ENCODE measurements at regions not wholly inside any gene's neighbourhood (a gene's known extent, or its start where the extent isn't known, plus 50 kb on each side); places are given as distances from the start of the nearest gene placed in this dataset.

GRCh38 chr2:133766164-133766832 lies 198.0 kb upstream of the NCKAP5 start:
- intact Hi-C loops (cut with micrococcal nuclease) = no loop called here

DNA sequence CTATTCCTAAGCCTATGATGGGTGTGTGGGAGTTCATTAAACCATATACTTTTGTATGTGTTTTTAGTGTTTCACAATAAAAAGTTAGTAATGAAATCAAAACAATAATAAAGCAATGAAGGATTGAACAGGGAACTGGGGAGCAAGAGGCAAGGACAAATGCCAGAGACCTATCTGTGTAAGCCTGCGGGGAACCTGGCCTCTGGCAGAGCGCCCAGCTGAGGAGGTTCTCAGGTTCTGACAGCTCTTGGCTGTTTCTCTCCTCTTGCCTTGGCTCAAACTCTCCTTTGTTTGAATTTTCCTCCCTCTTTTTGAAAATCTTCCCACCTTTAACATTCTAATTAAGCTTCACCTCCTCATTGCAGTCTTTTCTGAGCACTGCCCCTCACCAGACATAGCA lies 200.0 kb upstream of the NCKAP5 start:
- intact Hi-C loops (cut with micrococcal nuclease) = no loop called here

DNA sequence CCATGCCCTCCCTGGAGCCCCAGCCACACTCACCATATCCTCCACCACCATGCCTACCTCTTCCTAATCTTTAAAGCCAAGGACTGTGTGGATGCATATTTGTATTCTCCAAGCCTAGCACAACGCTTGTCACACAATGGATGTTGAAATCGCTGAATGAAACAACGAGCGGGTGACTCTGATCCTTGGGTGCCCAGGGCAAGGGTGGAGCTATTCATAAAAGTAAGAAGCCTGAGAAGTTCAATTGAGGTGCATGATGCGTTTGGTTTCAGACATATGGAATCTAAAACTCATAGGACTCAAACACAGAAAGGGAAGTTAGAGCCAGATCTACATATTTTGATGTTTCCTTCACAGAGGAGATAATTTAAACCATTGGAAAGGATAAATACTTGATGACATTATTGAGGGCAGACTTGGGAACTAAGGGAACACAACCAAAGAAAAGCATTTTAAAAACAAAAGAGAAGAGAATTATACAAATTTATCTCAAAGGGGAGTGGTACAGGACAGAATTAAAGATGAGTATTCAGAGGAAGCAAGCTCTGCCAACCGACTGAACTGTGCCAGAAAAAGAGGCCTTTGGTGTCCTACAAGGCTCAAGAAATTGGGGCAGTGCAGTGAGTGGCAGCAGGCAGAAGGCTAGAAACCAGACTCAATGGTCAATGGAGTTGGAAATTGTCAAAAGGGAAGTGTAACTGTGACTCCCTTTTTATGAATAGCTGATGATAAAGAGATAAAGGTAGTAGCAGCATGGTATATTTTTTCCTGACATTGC lies 200.6 kb upstream of the NCKAP5 start:
- intact Hi-C loops (cut with micrococcal nuclease) = no loop called here

DNA sequence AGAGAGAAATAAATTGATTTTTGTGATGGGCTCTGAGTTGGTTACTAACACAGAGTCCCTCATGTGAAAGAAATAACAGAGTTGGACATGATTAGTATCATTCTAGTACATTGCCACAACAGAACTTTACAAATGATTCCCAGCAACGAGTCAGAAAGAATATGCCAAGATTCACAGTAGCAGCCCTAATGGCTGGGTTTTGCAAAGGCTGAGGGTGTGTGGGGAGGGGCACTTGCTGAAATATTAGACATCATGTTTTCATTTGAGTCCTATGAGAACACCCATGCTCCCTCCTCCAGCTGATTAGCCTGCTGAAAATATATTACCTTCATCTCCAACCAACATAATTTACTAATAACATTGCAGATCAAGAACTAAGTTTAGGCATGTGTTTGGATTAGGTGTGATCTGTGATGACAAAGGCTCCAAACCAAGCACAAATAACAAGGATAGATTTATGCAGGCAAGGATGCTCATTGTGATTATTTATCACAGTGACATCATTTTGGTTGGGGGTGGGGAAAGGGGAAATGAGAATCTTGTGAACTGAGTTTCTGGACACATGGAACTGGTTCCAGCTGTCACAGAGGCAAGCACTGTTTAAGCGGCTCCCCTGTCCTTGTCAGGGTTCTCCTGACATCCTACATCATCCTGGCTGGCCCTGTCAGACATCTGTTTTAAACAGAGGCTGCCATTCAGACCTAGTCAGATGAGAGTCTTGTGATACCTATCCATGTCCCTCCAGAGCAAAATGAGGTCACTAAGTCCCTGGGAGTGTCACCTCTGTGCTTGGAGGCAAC lies 205.8 kb upstream of the NCKAP5 start:
- intact Hi-C loops (cut with micrococcal nuclease) = no loop called here

DNA sequence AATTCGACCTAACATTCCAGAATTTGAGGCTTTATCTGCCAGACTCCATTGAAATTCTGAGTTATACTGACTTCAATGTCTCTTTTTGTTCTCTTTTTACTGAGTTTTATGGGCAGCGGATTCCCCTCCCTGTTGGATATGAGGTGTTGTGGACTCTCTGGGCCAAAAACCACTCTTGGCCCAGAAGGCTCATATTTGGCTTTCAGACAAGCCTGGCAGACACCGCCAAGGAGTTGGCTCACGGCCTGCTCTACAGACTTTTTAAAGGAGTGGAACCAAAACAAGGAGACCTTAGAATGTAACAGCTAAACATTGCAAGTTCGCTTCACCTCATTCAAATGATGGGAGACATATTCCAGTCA lies 206.4 kb upstream of the NCKAP5 start:
- intact Hi-C loops (cut with micrococcal nuclease) = no loop called here

DNA sequence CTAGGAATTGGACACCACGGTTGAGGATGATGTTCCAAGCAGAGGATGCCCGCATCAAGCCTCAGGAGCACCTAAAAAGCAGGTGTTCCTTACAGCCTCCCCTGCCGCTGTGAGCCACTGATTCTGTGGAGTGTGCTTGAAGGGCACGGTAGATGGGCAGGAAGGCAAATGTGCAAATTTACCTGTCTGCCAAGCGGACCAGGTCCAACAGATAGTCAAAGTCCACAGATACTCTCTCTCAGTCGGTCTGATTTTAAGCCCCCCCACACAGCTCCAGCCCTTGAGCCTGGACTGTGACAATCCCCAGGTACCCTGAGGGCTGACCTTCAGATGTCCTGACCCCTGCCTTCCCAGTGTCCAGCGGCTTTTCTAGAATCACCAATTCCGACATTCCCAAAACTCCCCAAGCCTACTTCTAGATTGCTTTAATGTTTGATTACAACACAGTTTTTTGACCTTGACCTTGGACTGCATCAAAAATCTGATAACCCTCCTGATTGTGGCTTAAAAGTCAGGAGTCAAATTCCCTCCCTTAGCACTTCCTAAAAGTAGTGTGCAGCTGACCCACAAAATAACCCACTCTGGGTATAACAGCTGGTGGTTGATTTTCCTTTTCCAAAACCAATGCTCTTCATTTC lies 208.8 kb upstream of the NCKAP5 start:
- intact Hi-C loops (cut with micrococcal nuclease) = no loop called here

- intact Hi-C loops (cut with micrococcal nuclease) = no loop called here
Measured at GRCh38 chr2:133777574-133777960, 209.3 kb upstream of the NCKAP5 start.

DNA sequence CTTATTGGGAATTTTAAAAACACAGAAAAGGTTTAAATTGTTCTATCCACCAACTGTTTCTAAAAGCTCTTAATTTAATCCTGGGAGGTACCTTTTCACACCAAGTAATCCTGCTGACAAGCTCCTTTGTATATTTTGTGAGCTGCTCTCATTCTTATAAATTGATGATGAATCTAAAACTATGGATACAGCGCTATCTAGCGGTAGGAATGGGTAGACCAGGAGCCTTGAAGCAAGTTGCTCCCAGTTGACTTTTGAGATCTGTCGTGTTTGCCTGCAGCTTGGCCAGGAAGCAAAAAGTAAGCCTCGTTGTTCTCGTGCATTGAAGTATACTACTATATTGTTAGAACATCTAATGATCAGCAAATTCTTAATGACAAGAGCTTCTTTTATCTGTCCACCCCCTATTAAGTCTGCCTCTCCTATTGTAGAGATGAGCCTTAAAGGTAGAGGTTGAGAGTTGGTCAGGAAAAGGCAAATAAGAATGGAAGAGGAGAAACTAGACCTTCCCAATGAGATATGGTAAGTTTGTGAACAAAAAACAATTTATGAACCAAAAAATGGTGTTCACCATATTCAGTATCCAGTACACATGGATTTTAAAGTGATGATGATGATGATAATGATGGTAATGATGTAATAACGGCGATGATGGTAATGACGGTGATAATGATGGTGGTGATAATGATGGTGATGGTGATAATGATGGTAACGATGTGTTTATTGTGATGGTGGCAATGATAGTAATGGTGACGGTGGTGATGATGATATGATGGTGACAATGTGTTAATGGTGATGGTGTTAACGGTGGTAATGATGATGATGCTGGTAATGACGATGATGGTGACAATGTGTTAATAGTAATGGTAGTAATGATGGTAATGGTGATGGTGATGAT lies 212.1 kb upstream of the NCKAP5 start:
- intact Hi-C loops (cut with micrococcal nuclease) = loop anchor here (1.0 kb wide), 2 partner anchors 1233 to 1512 kb away; no protein-coding TSS in a partner anchor

GRCh38 chr2:133780997-133781513 lies 212.8 kb upstream of the NCKAP5 start:
- intact Hi-C loops (cut with micrococcal nuclease) = loop anchor here (1.0 kb wide), 2 partner anchors 1234 to 1513 kb away; no protein-coding TSS in a partner anchor

GRCh38 chr2:133787207-133787606 lies 218.9 kb upstream of the NCKAP5 start:
- intact Hi-C loops (cut with micrococcal nuclease) = no loop called here

GRCh38 chr2:133787651-133788050 lies 219.4 kb upstream of the NCKAP5 start:
- intact Hi-C loops (cut with micrococcal nuclease) = no loop called here

DNA sequence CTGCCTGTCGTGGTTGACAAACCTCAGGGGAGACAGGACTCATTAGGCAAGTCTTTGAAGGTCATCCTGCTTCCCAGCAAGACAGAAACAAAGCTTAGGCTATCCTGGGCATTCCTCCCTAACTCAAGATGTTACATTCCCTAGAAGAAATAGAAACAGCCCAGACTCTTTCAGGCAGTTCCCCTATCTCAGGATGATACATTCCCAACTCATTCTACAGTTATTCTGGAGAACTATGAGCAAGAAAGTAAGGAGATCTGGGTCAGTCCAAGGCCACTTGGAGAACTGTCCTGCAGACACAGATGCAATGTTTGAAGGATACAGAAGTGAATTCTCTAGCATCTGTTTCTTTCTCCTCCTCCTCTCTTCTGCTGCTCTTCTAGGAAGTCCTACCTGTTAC lies 220.1 kb upstream of the NCKAP5 start:
- intact Hi-C loops (cut with micrococcal nuclease) = no loop called here

DNA sequence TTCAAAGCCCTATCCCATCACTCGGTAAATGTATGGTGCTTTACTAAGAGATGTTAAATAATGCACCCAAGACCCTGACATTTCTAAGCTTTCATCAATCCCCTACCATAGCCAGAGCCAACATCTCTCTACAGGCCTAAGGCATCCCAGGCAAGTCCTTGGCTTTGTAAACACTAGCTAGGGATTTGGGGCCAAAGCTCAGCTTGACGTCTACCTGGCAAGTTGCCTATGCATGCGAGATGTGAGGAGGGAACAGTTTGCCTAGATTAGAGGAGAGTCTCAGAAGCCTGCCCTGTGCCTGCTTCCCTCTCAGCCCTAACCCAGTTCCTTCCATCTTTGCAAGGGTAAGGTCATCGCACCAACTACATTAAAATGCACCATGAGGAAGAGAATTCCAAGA lies 221.5 kb upstream of the NCKAP5 start:
- intact Hi-C loops (cut with micrococcal nuclease) = no loop called here

GRCh38 chr2:133790711-133791110 lies 222.4 kb upstream of the NCKAP5 start:
- intact Hi-C loops (cut with micrococcal nuclease) = no loop called here

GRCh38 chr2:133791191-133791590 lies 222.9 kb upstream of the NCKAP5 start:
- intact Hi-C loops (cut with micrococcal nuclease) = no loop called here

- intact Hi-C loops (cut with micrococcal nuclease) = no loop called here
Measured at GRCh38 chr2:133792223-133792622, 224.0 kb upstream of the NCKAP5 start.

DNA sequence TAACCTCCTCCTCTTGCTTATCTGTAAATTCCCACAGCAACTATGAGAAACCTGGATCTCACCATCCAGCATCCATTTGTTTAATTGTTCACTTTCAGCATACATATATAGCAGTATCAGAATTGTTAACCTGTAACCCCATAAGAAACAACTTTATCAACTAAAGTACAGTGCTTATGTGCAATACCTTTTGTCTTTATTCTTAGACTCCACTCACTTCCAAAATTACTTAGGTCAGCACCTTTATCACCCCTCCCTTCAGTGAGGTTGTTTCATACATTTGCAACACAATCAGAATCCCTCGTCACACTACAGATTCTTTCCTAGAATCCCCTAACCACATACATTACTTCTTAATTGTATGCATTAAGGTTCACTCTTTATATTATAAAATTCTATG lies 225.9 kb upstream of the NCKAP5 start:
- intact Hi-C loops (cut with micrococcal nuclease) = no loop called here

- intact Hi-C loops (cut with micrococcal nuclease) = no loop called here
Measured at GRCh38 chr2:133801946-133802345, 233.7 kb upstream of the NCKAP5 start.

GRCh38 chr2:133802409-133803039 lies 234.3 kb upstream of the NCKAP5 start:
- intact Hi-C loops (cut with micrococcal nuclease) = no loop called here

DNA sequence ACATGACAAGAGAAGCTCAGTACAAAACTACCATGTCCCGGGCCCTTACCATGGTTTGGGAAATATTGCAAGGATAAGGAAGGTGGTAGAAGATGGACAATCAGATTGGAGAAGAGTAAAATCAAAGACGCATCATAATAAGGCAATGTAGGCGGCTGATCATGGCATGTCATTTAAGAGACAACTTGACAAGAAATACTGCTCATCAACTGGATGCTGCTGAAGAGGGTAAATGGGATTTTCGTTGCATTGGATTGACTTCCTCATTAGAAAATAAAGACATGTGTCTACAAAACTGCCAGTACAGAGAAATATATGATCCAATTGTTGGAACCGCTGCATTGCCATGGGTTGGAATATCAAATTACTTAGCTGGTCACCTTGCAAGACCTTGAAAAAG lies 238.3 kb upstream of the NCKAP5 start:
- intact Hi-C loops (cut with micrococcal nuclease) = no loop called here

All from T-helper 1 cell treated with Interleukin-12 subunit alpha and Interleukin-12 subunit beta and Interleukin-4 antibody, amounts not matched to agents 30 ng/mL and 1 ng/mL, for 36 hours (primary cell).